DOHH2 (cell line): ENCODE measurements at regions not wholly inside any gene's neighbourhood (a gene's known extent, or its start where the extent isn't known, plus 50 kb on each side); places are given as distances from the start of the nearest gene placed in this dataset.

Experiments
- EZH2phosphoT487 ChIP-seq: fragments of 200-600 bp; sonication (generic); IDR thresholded peaks from 2 replicates; pipeline ENCODE4 v1.6.1; 2017; ENCODE audit warnings: borderline replicate concordance, mild to moderate bottlenecking, antibody characterized with exemption, low read length, moderate library complexity, mixed read lengths
- TF ChIP-seq, protein P1 (sequence below): fragments of 200-600 bp; sonication (generic); IDR thresholded peaks from one replicate; pipeline ENCODE4 v1.5.1; 2014; ENCODE audit warnings: antibody characterized with exemption, mild to moderate bottlenecking, low read depth, low read length; ENCODE audit not compliant: poor library complexity, severe bottlenecking

DNA sequence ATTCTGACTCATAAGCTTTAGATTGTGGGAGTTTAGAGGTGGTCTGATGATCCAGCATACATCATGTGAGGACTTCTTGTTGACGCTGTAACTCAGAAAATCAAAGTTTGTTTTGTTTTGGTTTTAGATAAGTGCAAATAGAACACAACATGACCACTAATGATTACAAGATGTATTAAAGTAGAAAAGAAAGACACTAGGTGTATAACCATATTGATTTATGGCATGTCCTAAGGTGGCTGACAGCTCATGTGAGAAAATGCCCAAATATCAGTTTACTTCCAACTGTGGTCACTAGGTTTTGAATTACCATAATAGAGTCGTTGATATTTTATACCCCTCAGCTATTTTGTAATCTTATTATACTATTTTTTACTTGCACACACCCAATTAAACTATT is 1131.4 kb upstream of the PHF14 start:
- TF ChIP-seq, protein P1, sequence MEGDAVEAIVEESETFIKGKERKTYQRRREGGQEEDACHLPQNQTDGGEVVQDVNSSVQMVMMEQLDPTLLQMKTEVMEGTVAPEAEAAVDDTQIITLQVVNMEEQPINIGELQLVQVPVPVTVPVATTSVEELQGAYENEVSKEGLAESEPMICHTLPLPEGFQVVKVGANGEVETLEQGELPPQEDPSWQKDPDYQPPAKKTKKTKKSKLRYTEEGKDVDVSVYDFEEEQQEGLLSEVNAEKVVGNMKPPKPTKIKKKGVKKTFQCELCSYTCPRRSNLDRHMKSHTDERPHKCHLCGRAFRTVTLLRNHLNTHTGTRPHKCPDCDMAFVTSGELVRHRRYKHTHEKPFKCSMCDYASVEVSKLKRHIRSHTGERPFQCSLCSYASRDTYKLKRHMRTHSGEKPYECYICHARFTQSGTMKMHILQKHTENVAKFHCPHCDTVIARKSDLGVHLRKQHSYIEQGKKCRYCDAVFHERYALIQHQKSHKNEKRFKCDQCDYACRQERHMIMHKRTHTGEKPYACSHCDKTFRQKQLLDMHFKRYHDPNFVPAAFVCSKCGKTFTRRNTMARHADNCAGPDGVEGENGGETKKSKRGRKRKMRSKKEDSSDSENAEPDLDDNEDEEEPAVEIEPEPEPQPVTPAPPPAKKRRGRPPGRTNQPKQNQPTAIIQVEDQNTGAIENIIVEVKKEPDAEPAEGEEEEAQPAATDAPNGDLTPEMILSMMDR, result no peak
- no peak for TF ChIP-seq EZH2phosphoT487
